ENCODE measurements at regions not wholly inside any gene's neighbourhood (a gene's known extent, or its start where the extent isn't known, plus 50 kb on each side); places are given as distances from the start of the nearest gene placed in this dataset.

- ATAC-seq (peak; percentile 20), DNase-seq (no peak)
- peak overlapping the region; percentile 59 for H3K27ac Mint-ChIP-seq
- H3K36me3 Mint-ChIP-seq (ENCODE audit: low read depth): no peaks in the 10 kb centered on the region
- no peak overlapping the region for H3K4me3 Mint-ChIP-seq
- H3K27me3 Mint-ChIP-seq: peaks cover 28% of the 10 kb centered on the region
- no peaks in the 10 kb centered on the region for H3K9me3 Mint-ChIP-seq
- H3K4me1 Mint-ChIP-seq: peaks cover 67% of the 10 kb centered on the region
Observed at GRCh38 chr15:70259640-70260508, 162.2 kb upstream of the TLE3 start.

- H3K4me3 Mint-ChIP-seq: peak overlapping the region; percentile 48
- DNase-seq: no peak
Observed at GRCh38 chr15:70259028-70259424, 161.3 kb upstream of the TLE3 start.

GRCh38 chr15:70258369-70259027 is 160.8 kb upstream of the TLE3 start:
- Mint-ChIP-seq H3K4me1 (peaks cover 54% of the 10 kb centered on the region), H3K9me3 (no peaks in the 10 kb centered on the region), H3K27me3 (peaks cover 33% of the 10 kb centered on the region), H3K27ac (peak overlapping the region; percentile 72), H3K36me3 (ENCODE audit: low read depth) (no peaks in the 10 kb centered on the region), H3K4me3 (peak overlapping the region; percentile 48)
- ATAC-seq: peak; percentile 90
- DNase-seq: peak; percentile 88

More at GRCh38 chr15:70259028-70259424, 161.3 kb upstream of the TLE3 start:
- Mint-ChIP-seq H3K27me3 (peaks cover 33% of the 10 kb centered on the region), H3K9me3 (no peaks in the 10 kb centered on the region), H3K27ac (peak overlapping the region; percentile 72), H3K4me1 (peaks cover 59% of the 10 kb centered on the region), H3K36me3 (ENCODE audit: low read depth) (no peaks in the 10 kb centered on the region)
- peak; percentile 1 for ATAC-seq

GRCh38 chr15:70257573-70258248 is 160.0 kb upstream of the TLE3 start:
- no peak overlapping the region for H3K27ac Mint-ChIP-seq
- DNase-seq: no peak

GRCh38 chr15:70257047-70257446 is 159.3 kb upstream of the TLE3 start:
- Mint-ChIP-seq H3K36me3 (ENCODE audit: low read depth) (no peaks in the 10 kb centered on the region), H3K4me3 (no peak overlapping the region), H3K9me3 (no peaks in the 10 kb centered on the region), H3K27me3 (peaks cover 33% of the 10 kb centered on the region), H3K27ac (no peak overlapping the region), H3K4me1 (peaks cover 50% of the 10 kb centered on the region)
- ATAC-seq: no peak
- no peak for DNase-seq

More at GRCh38 chr15:70257573-70258248, 160.0 kb upstream of the TLE3 start:
- Mint-ChIP-seq H3K9me3 (no peaks in the 10 kb centered on the region), H3K27me3 (peaks cover 33% of the 10 kb centered on the region), H3K4me3 (no peak overlapping the region), H3K4me1 (peaks cover 52% of the 10 kb centered on the region), H3K36me3 (ENCODE audit: low read depth) (no peaks in the 10 kb centered on the region)
- no peak for ATAC-seq

- Mint-ChIP-seq H3K4me1 (peaks cover 33% of the 10 kb centered on the region), H3K9me3 (no peaks in the 10 kb centered on the region), H3K36me3 (ENCODE audit: low read depth) (no peaks in the 10 kb centered on the region), H3K27ac (no peak overlapping the region), H3K4me3 (no peak overlapping the region), H3K27me3 (peaks cover 25% of the 10 kb centered on the region)
- ATAC-seq: no peak
- no peak for DNase-seq
Observed at GRCh38 chr15:70254311-70254869, 156.7 kb upstream of the TLE3 start.

- no peak overlapping the region for H3K27ac Mint-ChIP-seq
- no peaks in the 10 kb centered on the region for H3K9me3 Mint-ChIP-seq
- DNase-seq (no peak), ATAC-seq (no peak)
- peaks cover 29% of the 10 kb centered on the region for H3K4me1 Mint-ChIP-seq
- H3K4me3 Mint-ChIP-seq: no peak overlapping the region
- peaks cover 25% of the 10 kb centered on the region for H3K27me3 Mint-ChIP-seq
- no peaks in the 10 kb centered on the region for H3K36me3 Mint-ChIP-seq (ENCODE audit: low read depth)
Observed at GRCh38 chr15:70253461-70254156, 155.9 kb upstream of the TLE3 start.

GRCh38 chr15:70252951-70253320 is 155.2 kb upstream of the TLE3 start:
- H3K4me1 Mint-ChIP-seq: peaks cover 29% of the 10 kb centered on the region
- ATAC-seq (no peak), DNase-seq (no peak)
- H3K27ac Mint-ChIP-seq: no peak overlapping the region
- no peaks in the 10 kb centered on the region for H3K36me3 Mint-ChIP-seq (ENCODE audit: low read depth)
- no peak overlapping the region for H3K4me3 Mint-ChIP-seq
- H3K27me3 Mint-ChIP-seq: peaks cover 25% of the 10 kb centered on the region
- H3K9me3 Mint-ChIP-seq: no peaks in the 10 kb centered on the region

GRCh38 chr15:70252056-70252950 is 154.6 kb upstream of the TLE3 start:
- ATAC-seq (no peak), DNase-seq (no peak)
- Mint-ChIP-seq H3K9me3 (no peaks in the 10 kb centered on the region), H3K27me3 (peaks cover 25% of the 10 kb centered on the region), H3K4me3 (no peak overlapping the region), H3K27ac (no peak overlapping the region), H3K4me1 (peaks cover 29% of the 10 kb centered on the region), H3K36me3 (ENCODE audit: low read depth) (no peaks in the 10 kb centered on the region)

GRCh38 chr15:70251246-70251990 is 153.7 kb upstream of the TLE3 start:
- Mint-ChIP-seq H3K4me3 (no peak overlapping the region), H3K36me3 (ENCODE audit: low read depth) (no peaks in the 10 kb centered on the region), H3K9me3 (no peaks in the 10 kb centered on the region), H3K27me3 (peaks cover 22% of the 10 kb centered on the region), H3K4me1 (peaks cover 34% of the 10 kb centered on the region), H3K27ac (no peak overlapping the region)
- DNase-seq: no peak
- ATAC-seq: no peak

- ATAC-seq (no peak), DNase-seq (no peak)
- Mint-ChIP-seq H3K36me3 (ENCODE audit: low read depth) (no peaks in the 10 kb centered on the region), H3K4me1 (peaks cover 40% of the 10 kb centered on the region), H3K27me3 (peaks cover 14% of the 10 kb centered on the region), H3K27ac (no peak overlapping the region), H3K9me3 (no peaks in the 10 kb centered on the region), H3K4me3 (no peak overlapping the region)
Observed at GRCh38 chr15:70250208-70251201, 152.8 kb upstream of the TLE3 start.

GRCh38 chr15:70249616-70250015 is 151.9 kb upstream of the TLE3 start:
- H3K27me3 Mint-ChIP-seq: peaks cover 8% of the 10 kb centered on the region
- H3K9me3 Mint-ChIP-seq: no peaks in the 10 kb centered on the region
- H3K27ac Mint-ChIP-seq: no peak overlapping the region
- peaks cover 43% of the 10 kb centered on the region for H3K4me1 Mint-ChIP-seq
- DNase-seq: no peak
- no peak overlapping the region for H3K4me3 Mint-ChIP-seq
- ATAC-seq: no peak
- no peaks in the 10 kb centered on the region for H3K36me3 Mint-ChIP-seq (ENCODE audit: low read depth)

Data from activated naive CD8-positive, alpha-beta T cell treated with anti-CD3 and anti-CD28 coated beads, Interleukin-2, amount 50 U/mL, for 24 hours (primary cell).